Hippocampal formation (tissue), 2 donors: ENCODE measurements at regions not wholly inside any gene's neighbourhood (a gene's known extent, or its start where the extent isn't known, plus 50 kb on each side); places are given as distances from the start of the nearest gene placed in this dataset.
"Not testable (repeated sequence)": the region's sequence is repeated elsewhere in the genome, so short reads cannot be mapped to it uniquely, and the experiment has no call there.

Source experiments
- DNase-seq, 2 donors: peaks; one replicate each; lab custom pipeline; 2025; lab: John Stamatoyannopoulos, UW

- DNase-seq = no peak
Measured at GRCh38 chr3:3686907-3687648, 112.2 kb upstream of the LRRN1 start.

GRCh38 chr3:3685721-3686120 is 113.5 kb upstream of the LRRN1 start:
- DNase-seq = no peak

- no peak for DNase-seq
Measured at GRCh38 chr3:3683261-3683660, 116.0 kb upstream of the LRRN1 start.

GRCh38 chr3:3675801-3676200 is 123.4 kb upstream of the LRRN1 start:
- no peak for DNase-seq

- DNase-seq = no peak
Measured at GRCh38 chr3:3675186-3675585, 124.0 kb upstream of the LRRN1 start.

- no peak for DNase-seq
Measured at GRCh38 chr3:3666664-3667063, 132.6 kb upstream of the LRRN1 start.

GRCh38 chr3:3665961-3666640 is 133.1 kb upstream of the LRRN1 start:
- DNase-seq = no peak

GRCh38 chr3:3665546-3665945 is 133.7 kb upstream of the LRRN1 start:
- DNase-seq = no peak

GRCh38 chr3:3664935-3665334 is 134.3 kb upstream of the LRRN1 start:
- no peak for DNase-seq

- no peak for DNase-seq
Measured at GRCh38 chr3:3662610-3663009, 136.6 kb upstream of the LRRN1 start.

- no peak for DNase-seq
Measured at GRCh38 chr3:3654916-3655315, 144.3 kb upstream of the LRRN1 start.

- DNase-seq = no peak
Measured at GRCh38 chr3:3648988-3649679, 150.1 kb upstream of the LRRN1 start.

- DNase-seq = no peak
Measured at GRCh38 chr3:3646934-3647333, 152.3 kb upstream of the LRRN1 start.

- not testable (repeated sequence) for DNase-seq
Measured at GRCh38 chr3:3646103-3646844, 153.0 kb upstream of the LRRN1 start.

- DNase-seq = peak in 1 of 2 donors; percentile 34
Measured at GRCh38 chr3:3641877-3642455, 157.3 kb upstream of the LRRN1 start.

GRCh38 chr3:3639078-3639477 is 160.2 kb upstream of the LRRN1 start:
- DNase-seq = no peak

GRCh38 chr3:3636815-3637214 is 162.4 kb upstream of the LRRN1 start:
- no peak for DNase-seq

- DNase-seq = no peak
Measured at GRCh38 chr3:3635109-3635508, 164.1 kb upstream of the LRRN1 start.

- DNase-seq = no peak
Measured at GRCh38 chr3:3634326-3634725, 164.9 kb upstream of the LRRN1 start.

- no peak for DNase-seq
Measured at GRCh38 chr3:3633761-3634160, 165.5 kb upstream of the LRRN1 start.

- no peak for DNase-seq
Measured at GRCh38 chr3:3632449-3632848, 166.8 kb upstream of the LRRN1 start.

GRCh38 chr3:3631114-3631513 is 168.1 kb upstream of the LRRN1 start:
- no peak for DNase-seq
